MCF 10A (cell line): ENCODE measurements at regions not wholly inside any gene's neighbourhood (a gene's known extent, or its start where the extent isn't known, plus 50 kb on each side); places are given as distances from the start of the nearest gene placed in this dataset.

Source experiments
- BruUV-seq: library from RNA; stranded (reverse); fragments of 400-500 nt; replicated peaks from 2 replicates; lab custom pipeline; 2021; lab: Mats Ljungman, UMichigan
- CTCF ChIA-PET: fragments of 300-600 bp; sonication (Branson Sonifier 250); formaldehyde crosslinking; extraction: SDS; loops from one replicate; lab custom pipeline; 2021; ENCODE audit warnings: antibody characterized with exemption, inconsistent platforms; lab: Yijun Ruan, JAX
- POLR2A ChIA-PET: fragments of 300-600, 350-650 bp; sonication (Branson Sonifier 250); formaldehyde crosslinking; extraction: SDS; loops from one replicate; lab custom pipeline; 2020; ENCODE audit warnings: antibody characterized with exemption, inconsistent platforms; lab: Yijun Ruan, JAX
- DNase-seq: peaks from one replicate; pipeline ENCODE4 v3.0.0-alpha.2; 2018; ENCODE audit not compliant: unreplicated experiment
- H3K27ac Mint-ChIP-seq: one replicate; pipeline ENCODE4 v1.8.0; 2022; ENCODE audit warnings: mild to moderate bottlenecking, low read depth, mixed read lengths; ENCODE audit not compliant: unreplicated experiment
- H3K27me3 Mint-ChIP-seq: one replicate; pipeline ENCODE4 v1.8.0; 2022; ENCODE audit warnings: mixed read lengths; ENCODE audit not compliant: insufficient read depth, unreplicated experiment
- H3K36me3 Mint-ChIP-seq: one replicate; pipeline ENCODE4 v1.8.0; 2022; ENCODE audit warnings: mild to moderate bottlenecking, moderate library complexity, mixed read lengths; ENCODE audit not compliant: insufficient read depth, unreplicated experiment
- H3K4me1 Mint-ChIP-seq: one replicate; pipeline ENCODE4 v1.8.0; 2022; ENCODE audit warnings: mixed read lengths; ENCODE audit not compliant: insufficient read depth, unreplicated experiment
- H3K4me3 Mint-ChIP-seq: one replicate; pipeline ENCODE4 v1.8.0; 2022; ENCODE audit warnings: mild to moderate bottlenecking, moderate library complexity, mixed read lengths; ENCODE audit not compliant: unreplicated experiment
- H3K9me3 Mint-ChIP-seq: one replicate; pipeline ENCODE4 v1.8.0; 2022; ENCODE audit warnings: mixed read lengths; ENCODE audit not compliant: unreplicated experiment
- intact Hi-C: fragments of 100-400 bp; cut with micrococcal nuclease; formaldehyde crosslinking; loops from 2 replicates; pipeline ENCODE4 v1.14.1; 2022
- TF ChIP-seq, protein P1 (sequence below): fragments of 200-600 bp; IDR thresholded peaks from one replicate; pipeline ENCODE4 v1.8.0; 2022; ENCODE audit warnings: antibody characterized with exemption, mild to moderate bottlenecking; ENCODE audit not compliant: unreplicated experiment

DNA sequence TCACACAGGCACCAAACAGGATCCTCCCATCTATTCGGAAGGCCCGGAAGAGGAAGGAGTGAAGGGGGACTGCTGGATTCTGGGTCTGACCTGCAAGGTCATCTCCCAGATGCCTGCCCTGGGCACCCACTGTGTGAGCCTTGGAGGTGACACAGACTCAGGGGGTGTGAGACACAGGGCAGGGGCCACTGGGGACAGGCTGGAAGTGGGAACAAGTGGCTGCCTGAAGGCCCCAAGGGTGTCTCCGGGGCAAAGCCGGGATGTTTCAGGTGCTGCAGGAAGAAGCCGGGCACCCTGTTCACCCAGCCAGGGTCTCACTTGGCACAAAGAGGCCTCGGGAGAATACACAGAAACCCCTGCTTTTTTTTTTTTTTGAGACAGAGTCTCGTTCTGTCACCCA lies 385.5 kb downstream of the CTTN start:
- peaks cover 7% of the 10 kb centered on the region for H3K9me3 Mint-ChIP-seq
- no peaks in the 10 kb centered on the region for H3K4me1 Mint-ChIP-seq
- ChIA-PET CTCF (no interaction called here), POLR2A (no interaction called here)
- H3K27ac Mint-ChIP-seq, result no peak overlapping the region
- intact Hi-C loops, result no loop called here
- DNase-seq, result no peak
- TF ChIP-seq, protein P1, sequence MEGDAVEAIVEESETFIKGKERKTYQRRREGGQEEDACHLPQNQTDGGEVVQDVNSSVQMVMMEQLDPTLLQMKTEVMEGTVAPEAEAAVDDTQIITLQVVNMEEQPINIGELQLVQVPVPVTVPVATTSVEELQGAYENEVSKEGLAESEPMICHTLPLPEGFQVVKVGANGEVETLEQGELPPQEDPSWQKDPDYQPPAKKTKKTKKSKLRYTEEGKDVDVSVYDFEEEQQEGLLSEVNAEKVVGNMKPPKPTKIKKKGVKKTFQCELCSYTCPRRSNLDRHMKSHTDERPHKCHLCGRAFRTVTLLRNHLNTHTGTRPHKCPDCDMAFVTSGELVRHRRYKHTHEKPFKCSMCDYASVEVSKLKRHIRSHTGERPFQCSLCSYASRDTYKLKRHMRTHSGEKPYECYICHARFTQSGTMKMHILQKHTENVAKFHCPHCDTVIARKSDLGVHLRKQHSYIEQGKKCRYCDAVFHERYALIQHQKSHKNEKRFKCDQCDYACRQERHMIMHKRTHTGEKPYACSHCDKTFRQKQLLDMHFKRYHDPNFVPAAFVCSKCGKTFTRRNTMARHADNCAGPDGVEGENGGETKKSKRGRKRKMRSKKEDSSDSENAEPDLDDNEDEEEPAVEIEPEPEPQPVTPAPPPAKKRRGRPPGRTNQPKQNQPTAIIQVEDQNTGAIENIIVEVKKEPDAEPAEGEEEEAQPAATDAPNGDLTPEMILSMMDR, result no peak
- BruUV-seq, result no TSS peak
- H3K36me3 Mint-ChIP-seq, result no peaks in the 10 kb centered on the region
- no peaks in the 10 kb centered on the region for H3K27me3 Mint-ChIP-seq
- no peak overlapping the region for H3K4me3 Mint-ChIP-seq

DNA sequence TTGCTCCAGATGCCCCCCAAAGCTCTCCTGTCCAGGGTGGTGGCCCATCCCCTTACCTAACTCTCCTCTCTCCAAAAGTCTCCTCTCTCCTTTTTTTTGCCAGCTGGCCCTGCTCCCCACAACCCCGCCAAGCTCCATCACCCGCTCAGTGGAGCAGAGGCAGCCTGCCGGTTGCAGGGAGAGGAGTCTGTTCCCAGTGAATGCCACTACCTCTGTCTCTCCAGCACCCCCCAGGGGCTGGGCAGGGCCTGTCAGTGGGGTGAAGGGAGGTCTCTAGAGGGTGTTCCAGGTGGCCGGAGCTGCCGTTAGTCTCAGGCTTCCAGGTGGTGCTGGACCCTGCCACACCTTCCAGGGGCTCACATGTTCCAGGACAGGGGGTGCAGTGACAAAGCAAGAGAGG lies 387.0 kb downstream of the CTTN start:
- intact Hi-C loops, result no loop called here
- no TSS peak for BruUV-seq
- no peak overlapping the region for H3K4me3 Mint-ChIP-seq

DNA sequence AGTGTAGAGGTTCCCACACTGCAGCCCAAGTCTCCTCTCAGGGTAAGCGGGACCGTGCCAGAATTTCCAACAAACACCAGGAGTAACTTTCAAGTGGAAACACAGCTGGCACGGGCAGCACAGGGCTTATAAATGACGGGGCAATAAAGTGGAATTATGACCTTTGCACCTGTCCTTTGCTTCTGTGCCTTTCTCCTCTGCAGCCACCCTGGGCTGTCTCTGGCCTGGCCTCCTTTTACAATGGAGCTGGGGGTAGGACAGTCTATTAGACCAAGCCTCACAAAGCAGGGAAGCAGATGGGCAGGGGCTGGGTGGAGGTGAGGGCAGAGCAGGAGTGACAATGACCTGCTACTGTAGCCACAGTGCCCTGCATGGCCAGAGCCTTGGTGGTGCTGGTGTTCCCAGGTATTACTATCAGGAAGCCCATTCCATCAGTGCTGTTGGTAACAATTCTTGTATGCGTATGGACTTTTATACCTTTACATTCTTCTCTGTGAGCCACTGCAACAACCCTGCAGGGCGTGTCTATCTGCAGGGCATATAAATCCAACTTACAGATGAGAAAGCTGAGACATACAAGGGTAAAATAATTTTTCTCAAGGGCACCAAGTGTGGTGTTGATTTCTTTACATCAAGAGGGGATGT lies 387.8 kb downstream of the CTTN start:
- CTCF ChIA-PET, result no interaction called here
- POLR2A ChIA-PET, result no interaction called here
- intact Hi-C loops, result no loop called here
- Mint-ChIP-seq H3K4me3 (no peak overlapping the region), H3K4me1 (no peaks in the 10 kb centered on the region), H3K27ac (no peak overlapping the region), H3K27me3 (no peaks in the 10 kb centered on the region), H3K9me3 (peaks cover 7% of the 10 kb centered on the region), H3K36me3 (no peaks in the 10 kb centered on the region)
- no TSS peak for BruUV-seq
- DNase-seq, result no peak
- TF ChIP-seq, protein P1, result no peak

More for the DNA sequence above, 387.0 kb downstream of the CTTN start:
- Mint-ChIP-seq H3K36me3 (no peaks in the 10 kb centered on the region), H3K27ac (no peak overlapping the region), H3K27me3 (no peaks in the 10 kb centered on the region), H3K4me1 (no peaks in the 10 kb centered on the region), H3K9me3 (peaks cover 7% of the 10 kb centered on the region)
- no peak for DNase-seq
- ChIA-PET CTCF (no interaction called here), POLR2A (no interaction called here)
- TF ChIP-seq, protein P1, result no peak

DNA sequence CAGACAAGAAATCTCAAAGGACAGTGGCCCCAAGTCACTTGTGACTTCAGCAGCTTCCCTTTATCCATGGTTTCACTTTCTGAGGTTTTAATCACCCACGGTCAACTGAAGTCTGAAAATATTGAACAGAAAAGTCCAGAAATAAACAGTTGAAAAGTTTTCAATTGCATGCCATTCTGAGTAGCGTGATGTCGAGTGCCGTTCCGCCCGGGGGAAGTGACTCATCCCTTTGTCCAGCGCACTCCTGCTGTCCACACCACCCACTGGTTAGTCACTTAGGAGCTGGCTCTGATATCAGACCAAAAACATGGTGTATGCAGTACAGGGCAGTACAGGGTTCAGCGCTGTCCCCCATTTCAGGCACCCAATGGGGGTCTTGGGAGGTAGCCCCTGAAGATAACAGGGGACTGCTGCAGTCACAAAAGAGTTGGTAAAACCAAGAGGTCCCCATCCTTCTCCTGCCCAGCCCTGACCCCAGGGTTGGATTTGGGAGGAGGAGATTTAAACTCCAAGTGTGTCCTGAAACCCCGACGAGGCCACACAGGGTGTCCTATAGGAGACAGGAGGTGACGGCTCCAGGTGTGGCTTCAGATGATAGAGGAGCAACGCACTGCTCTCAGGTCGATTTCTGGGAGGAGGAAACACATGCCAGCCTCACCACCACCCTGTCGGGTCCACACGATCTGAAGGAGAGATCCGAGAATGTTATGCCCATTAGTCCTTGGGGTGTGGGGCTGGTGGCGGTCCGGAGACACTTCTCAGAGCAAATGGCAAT lies 390.1 kb downstream of the CTTN start:
- Mint-ChIP-seq H3K9me3 (peaks cover 12% of the 10 kb centered on the region), H3K27ac (no peak overlapping the region), H3K27me3 (no peaks in the 10 kb centered on the region), H3K36me3 (peaks cover 5% of the 10 kb centered on the region), H3K4me3 (no peak overlapping the region), H3K4me1 (no peaks in the 10 kb centered on the region)
- ChIA-PET POLR2A (no interaction called here), CTCF (no interaction called here)
- peak; percentile 66 for DNase-seq
- BruUV-seq, result no TSS peak
- TF ChIP-seq, protein P1, result no peak
- intact Hi-C loops, result no loop called here
